ENCODE measurements at regions not wholly inside any gene's neighbourhood (a gene's known extent, or its start where the extent isn't known, plus 50 kb on each side); places are given as distances from the start of the nearest gene placed in this dataset.
"Not testable (repeated sequence)": the region's sequence is repeated elsewhere in the genome, so short reads cannot be mapped to it uniquely, and the experiment has no call there.

DNA sequence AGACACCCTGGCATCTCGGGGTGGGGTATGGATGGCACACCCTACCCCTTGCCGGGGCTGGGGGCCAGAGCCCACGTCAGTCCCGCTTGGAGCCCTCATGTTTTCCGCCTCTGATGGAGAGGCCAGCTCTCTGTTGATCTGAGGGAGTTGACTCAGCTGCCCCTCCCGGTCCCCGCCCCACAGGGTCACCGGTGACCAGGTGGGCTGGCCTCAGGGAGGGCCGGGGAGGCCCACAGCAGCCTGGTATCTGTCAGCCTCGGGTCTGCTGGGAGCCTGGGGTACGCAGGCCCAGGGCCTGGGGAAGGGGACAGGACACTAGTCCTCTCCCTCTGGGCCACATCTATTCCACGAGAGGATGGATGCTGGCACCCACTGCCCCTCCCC lies 109.5 kb upstream of the CIBAR2 start:
- DNase-seq (ENCODE audit: low read depth): no peak

DNA sequence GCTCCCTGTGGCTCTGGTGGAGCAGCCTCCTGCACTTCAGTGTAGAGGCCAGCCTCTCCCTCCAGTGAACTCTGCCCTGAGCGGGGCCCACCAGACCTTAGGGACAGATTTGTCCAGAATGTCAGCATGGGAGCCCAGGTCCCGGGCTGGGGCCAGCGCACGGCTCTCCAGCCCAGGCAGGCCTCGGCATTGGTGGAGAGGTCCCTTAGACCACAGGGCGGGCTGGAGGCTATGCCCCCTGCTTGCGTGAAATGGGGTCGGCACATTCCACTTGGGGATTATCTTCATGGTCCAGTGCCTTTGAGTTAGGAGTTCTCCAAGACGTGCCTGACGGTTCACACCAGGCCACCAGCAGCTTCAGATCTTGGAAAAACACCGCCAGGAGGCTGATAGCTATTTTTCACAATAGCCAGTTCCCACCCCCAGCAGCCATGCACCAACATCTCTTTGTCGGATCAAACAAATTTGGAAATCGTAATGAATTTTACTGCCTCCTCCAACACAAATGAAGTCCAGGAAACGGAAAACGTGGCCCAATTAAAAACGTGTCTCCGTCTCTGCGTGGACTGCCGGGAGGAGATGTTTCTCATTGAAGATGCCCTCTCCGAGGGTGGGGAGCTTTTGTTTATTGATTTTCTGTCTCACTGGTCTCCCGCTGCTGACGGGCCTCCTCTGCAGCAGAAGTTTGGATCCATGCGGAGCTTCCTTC lies 110.0 kb upstream of the CIBAR2 start:
- no peak for DNase-seq (ENCODE audit: low read depth)

DNA sequence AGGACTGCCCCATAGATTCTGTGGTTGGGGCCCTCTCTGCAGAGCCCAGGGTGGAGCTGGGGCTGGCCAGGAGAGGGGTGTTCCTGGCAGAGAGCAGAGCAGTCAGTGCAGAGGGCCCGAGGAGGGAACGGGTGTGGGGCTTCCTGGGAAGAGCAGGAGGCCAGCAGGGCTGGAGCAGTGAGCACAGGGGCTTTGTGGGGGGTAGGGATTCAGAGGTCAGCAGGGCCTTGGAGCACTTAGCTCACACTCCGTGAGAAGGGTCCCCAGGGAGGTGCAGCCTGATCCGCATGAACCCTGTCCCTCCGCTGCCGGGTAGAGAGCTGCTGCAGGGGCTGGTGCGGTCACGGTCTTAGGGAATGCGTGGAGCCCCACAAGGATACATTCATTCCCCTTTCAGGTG lies 113.0 kb upstream of the CIBAR2 start:
- DNase-seq (ENCODE audit: low read depth): no peak

DNA sequence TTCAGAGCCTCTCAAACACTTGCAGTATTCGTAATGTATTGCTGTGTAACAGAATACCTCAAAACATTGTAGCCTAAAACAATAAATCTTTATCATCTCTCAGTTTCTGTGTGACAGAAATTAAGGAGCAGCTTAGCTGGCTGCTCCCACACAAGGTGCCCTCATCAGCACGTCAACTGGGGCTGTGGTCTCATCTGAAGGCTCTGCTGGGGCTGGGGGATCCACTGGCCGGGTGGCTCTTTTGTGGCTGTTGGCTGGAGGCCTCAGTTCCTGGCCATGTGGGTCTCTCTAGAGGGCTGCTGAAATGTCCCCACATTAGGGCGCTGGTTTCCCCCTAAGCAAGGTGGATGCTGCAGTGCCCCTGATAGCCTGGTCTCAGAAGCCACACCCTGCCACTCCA lies 113.4 kb upstream of the CIBAR2 start:
- no peak for DNase-seq (ENCODE audit: low read depth)

DNA sequence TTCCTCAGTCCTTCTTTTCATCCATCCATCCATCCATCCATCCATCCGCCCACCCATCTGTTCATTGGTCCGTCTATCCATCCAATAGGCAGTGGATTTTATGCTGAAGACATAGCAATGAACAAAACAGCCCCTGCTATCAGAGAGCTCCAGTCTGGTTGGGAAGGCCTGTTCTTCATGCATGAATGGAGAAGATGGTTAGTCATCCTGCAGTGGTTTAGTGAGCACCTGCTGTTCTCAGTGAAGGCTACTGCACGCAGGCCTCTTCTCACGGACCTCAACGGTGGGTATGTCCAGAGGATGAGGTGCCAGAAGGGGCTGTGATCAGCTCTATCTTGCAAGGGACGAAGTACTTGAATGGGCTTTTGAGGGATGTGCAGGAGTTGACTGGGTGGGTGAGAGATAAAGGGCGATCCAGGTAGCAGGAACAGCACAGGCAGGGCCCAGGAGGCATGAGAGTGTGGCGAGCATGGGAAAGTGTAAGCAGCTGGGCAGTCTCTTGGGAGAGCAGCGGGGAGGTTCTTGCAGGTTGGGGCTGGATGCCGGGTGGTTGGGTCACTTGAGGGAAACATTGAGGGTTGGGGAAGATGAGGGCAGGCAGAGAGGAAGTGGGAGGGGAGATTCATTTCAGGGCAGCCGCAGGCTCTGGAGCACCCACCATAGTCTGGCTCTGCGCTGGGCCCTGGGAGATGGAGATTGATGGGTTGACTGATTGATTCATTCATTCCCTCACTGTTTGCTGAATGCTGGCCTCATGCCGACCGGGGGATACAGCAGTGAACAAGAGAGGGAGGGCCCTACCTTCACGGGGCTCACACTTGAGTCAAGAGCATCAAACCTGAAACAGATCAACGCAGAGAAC lies 115.0 kb upstream of the CIBAR2 start:
- no peak for DNase-seq (ENCODE audit: low read depth)

DNA sequence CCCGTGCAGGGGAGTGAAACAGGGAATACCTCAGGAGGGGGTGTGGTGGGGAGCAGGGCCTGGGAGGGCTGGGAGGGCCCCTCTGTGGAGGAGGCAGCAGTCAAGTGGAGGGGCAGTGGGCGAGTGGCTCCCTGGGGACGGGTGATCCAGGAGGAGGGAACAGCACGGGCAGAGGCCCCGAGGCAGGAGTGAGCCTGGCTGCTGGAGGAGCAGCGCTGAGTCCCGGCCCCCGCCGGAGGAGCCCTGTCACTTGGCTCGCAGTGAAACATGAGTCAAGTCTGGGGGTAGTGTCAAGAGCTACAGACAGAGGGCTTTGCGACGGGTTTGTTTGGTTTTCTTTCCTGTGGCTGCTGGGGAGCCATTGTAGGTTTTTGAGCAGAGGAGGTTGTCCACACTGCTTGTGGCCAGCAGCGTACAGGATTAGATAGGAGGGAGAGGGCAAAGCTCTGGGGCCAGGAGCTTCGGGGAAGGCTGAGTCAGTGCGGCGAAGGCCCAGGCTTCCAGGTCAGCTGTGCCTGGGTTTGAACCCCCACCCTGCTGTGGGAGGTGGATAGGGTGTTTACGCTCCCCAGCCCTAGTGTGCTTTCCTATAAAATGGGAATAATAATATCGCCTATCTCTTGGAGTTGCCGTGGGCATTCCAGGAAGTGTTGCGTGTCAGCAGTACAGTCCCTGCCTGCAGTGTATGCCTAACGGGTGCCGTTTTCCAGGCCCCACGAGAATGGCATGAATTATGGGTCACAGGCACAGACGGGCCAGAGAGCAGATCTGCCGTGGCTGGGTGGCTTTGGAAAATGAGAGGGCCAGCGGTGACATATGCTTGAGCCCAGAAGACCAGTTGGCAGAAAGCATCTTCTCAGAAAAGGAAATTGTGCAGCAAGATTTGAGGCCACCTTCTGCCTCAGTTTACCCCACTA lies 115.9 kb upstream of the CIBAR2 start:
- no peak for DNase-seq (ENCODE audit: low read depth)

DNA sequence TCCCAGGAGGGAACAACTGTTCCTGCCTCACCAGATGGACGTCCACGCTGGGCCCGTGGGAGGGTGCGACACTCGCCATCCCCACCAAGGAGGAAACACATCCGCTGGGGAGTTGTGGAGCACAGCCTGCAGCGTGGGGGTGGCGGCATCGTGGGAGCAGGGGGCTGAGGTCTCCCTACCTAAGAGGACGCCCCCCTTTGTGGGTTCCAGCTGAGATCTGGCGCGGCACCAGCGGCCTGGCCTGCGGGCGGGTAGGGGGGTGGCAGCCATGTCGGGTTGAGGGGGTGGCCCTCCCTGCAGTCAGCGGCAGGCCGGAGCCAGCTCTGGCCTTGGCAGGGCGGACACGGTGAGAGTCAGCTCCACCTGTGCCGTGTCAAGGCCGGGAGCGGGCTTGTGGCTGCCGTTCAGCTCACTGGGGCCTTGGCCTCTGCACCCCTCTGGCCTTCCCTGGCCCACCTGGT lies 116.7 kb upstream of the CIBAR2 start:
- DNase-seq (ENCODE audit: low read depth): no peak

DNA sequence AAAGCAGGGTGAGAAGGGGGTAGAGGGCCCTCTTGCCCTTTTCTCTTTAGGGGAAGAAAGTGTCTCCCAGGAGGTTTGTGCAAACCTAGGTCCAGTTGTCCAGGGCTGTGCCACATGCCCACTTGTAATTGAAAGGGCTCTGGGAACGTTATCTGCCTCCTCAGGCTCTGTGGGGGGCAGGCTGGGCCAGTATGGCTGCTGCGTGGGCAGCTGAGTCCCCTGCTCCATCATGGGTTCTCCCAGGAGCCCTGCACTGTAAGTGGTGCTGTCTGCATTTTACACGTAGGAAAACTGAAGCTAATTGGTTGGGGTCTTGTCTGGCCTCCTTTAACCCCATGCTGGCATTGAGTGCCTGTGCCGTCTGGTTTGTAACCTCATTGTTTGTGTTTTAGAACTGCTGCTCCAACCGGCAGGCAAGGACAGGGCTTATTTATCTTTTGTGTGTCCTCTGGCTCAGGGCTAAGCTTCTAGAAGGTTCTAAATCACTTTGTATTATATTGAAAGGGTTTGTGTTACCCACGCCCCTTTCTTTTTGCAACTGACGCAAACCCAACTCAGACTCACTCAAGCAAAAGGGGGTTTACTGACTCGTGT lies 117.7 kb upstream of the CIBAR2 start:
- no peak for DNase-seq (ENCODE audit: low read depth)

DNA sequence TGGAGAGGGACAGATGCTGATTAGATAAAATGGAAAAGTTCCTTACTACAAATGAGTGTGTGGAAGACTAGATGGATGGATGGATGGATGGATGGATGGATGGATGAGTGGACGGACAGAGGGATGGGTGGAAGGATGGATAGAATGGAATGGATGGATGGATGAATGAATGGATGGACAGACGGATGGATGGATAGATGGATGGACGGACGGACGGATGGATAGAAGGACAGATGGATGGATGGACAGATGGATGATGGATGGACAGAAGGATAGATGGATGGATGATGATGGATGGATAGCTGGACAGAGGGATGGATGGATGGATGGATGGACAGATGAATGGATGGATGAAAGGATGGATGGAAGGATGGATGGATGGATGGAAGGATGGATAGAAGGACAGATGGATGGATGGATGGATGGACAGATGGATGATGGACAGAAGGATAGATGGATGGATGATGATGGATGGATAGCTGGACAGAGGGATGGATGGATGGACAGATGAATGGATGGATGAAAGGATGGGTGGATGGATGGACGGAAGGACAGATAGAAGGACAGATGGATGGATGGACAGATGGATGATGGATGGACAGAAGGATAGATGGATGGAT lies 118.6 kb upstream of the CIBAR2 start:
- not testable (repeated sequence) for DNase-seq (ENCODE audit: low read depth)

DNA sequence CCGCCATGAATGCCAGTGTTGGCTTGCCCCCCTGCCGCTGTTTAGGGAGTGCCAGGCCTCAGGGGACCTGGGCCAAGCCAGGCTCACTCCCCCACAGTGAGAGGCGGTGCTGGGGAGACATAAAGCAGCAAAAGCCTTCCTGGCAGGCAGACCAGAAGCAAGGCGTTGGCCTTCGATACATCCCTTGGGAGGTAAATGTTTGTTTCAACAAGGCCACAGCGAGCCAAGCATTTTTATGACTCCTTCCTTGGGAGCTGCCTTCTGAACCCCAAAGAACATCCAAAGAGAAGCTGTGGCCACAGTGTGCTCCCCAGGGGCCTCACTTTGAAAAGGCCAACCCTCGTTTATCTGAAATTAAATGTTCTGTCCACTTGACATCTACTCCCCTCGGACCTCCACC lies 119.7 kb upstream of the CIBAR2 start:
- no peak for DNase-seq (ENCODE audit: low read depth)

DNA sequence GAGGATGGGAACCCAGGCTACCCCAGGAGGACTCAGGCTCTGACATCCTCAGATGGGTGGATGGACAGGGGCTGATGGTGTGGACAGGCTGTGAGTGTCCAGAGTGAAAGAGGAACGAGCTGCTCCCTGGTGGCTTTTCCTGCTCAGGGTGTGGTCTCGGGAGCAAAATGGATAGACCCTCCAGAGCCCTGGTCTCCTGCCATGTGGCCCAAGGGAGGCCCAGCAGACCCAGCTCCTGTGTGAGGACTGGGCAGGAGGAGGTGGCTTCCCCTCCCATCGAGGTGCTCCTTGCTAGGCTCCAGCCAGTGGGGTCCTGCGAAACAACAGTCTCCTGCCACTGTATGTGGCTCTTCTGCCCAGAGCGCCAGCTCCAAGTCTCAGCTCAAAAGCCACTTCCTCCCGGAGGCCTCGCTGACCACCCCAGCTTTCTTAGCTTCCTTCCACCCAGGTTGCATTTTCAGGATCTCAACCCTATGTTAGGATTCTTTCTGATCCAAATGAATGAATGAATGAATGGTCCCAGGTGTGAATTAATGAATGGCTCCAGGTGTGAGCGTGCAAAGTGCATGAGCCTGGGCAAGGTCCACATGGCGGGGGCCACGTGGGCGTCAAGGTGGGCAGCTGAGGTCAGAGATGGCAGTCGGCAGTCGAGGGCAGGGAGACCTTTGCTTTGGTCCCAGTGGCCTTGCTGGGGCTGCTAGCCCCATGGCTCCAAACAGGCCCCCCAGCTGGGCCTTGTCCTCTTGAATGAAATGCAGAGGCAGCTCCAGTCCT lies 120.3 kb upstream of the CIBAR2 start:
- no peak for DNase-seq (ENCODE audit: low read depth)

DNA sequence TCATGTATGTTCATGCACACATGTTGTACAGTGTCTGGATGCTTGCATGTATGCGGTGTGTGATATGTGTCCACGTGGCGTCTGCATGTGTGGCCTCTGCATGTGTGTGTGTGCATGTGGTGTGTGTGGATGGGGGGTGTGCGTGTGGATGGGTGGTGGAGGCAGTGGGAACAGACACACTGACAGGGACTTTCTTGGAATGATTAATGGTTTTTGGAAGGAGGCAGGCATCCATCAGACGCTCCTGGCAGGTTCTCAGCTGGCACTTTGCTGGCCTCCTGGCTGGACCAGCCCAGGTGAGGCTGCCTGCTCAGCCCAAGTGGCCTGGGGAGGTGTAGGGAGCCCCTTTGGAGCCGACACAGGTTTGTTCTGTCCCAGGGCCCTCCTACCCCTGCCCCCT lies 121.2 kb upstream of the CIBAR2 start:
- DNase-seq (ENCODE audit: low read depth): no peak

DNA sequence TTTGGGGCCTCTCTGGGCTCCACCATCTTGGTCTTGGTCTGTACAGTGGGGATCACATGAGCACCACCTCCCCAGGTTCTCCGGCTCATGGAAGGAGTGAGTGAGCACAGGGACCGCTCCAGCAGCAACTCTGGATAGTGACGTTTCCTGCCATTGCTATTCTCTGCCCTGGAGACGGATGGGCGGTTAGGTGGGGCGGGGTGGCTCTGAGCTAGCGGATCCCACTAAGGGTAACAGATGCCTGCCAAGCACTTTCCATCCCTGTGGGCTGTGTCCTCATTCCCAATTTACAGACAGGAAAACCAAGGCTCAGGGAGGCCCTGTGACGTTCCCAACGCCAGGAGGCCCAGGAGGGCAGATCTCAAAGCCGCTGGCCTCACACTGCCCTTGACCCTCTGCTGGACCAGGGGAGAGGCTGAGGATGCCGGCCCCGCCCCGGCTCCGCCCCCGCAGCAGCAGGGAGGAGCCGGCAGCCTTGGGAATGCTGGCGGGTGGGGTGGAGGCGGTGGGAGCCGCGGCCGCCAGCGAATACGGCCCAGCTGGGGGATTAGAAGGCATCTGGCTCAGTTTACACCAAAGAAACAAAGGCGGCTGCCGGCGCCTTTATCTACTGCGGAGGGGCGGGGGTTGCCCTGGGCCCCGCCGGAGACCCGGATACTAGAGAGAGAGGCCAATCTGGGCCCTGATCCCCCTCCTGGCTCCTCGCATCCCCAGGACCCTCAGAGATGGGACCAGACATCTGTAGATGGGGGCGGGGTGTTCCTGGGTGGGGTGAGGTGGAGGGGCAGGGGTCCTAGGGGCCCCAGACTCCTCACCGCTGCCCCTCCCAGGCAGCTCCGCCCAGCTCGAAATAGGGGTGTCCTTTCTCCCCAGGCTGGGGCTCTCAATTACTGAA lies 122.3 kb upstream of the CIBAR2 start:
- DNase-seq (ENCODE audit: low read depth): no peak

DNA sequence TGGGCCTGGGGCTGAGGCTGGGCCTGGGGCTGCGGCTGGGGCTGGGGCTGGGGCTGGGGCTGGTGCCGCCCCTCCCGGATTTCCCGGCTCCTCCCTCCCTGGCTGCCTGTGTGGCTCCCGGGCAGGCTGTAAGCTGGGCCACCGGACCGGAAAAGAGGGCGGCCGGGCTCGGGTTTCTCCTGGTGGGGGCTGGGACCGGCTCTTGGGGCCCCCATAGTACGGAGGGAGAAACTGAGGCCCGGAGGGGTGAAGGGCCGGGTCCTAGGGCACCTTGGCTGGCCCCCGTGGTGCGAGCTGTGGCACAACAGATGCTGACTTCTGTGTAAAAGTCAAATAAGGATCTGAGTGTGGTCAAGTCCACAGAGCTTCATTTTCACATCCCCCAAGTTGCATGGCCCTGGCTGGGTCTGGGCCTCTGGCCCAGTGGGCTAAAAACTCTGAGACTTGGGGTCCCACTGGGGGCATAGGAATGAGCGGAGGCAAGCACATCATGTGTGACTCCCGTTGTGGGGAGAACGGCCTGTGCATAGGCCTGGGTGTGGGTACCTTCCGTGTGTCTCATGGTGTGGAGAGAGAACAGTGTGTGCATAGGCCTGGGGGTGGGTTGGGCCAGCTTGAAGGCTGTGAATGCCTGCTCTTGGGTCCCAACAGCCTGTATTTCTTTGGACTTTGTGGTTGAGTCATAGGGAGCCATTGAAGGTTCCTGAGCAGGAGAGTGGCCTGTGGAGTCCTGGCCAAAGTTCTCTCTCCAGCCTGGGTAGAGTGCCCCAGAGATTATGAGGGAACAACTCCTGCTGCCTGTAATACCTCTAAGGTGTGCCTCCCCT lies 123.9 kb upstream of the CIBAR2 start:
- no peak for DNase-seq (ENCODE audit: low read depth)

DNA sequence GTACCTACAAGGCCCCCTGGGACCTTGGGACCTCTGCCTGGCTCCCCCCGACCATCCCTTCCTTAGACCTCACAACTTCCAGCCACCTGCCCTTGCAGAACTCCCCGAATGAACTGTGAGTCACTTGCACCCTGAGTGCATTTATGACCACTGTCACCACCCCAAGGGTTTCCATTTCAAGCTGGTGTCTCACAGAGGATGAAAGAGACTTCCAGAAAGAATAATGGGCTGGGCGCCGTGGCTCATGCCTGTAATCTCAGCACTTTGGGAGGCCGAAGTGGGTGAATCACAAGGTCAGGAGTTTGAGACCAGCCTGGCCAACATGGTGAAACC lies 124.5 kb upstream of the CIBAR2 start:
- no peak for DNase-seq (ENCODE audit: low read depth)

DNA sequence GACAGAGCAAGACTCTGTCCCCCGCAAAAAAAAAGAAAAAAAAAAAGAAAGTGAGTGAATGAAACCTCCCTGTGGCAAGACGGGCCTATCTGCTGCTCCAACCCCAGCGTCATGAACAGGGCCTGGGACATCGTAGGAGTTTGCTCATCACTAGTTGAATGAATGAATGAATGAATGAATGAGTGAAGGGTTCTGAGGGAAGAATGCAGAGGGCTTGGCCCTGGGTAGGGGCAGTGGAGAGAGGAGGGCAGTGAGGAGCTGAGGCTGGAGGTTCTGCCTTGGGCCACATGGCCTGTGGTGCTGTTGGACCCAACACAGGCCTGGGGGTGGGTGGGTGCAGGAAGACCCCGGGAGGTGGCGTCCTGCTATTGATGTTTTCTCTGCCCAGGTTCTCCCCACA lies 125.5 kb upstream of the CIBAR2 start:
- DNase-seq (ENCODE audit: low read depth): no peak

DNA sequence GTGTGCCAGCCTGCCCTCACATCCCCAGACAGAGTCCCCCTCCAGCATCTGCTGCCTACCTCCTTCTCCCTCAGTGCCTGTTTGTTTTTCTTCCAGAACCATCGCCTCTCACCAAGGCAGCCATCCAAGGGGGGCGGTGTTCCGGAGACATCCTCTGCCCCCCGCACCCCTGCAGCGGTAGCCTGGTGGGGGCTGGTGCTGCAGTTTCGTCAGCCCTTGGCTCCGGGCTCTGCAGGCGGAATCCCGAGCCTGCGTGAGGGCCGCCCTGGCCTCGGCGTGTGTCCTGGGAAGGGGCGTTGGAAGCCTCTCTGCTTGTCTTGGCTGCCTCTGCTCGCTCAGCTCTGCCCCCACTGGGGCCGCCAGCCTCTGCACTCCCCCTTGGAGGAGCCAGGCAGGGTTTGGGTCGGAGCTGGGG lies 126.0 kb upstream of the CIBAR2 start:
- DNase-seq (ENCODE audit: low read depth): no peak

DNA sequence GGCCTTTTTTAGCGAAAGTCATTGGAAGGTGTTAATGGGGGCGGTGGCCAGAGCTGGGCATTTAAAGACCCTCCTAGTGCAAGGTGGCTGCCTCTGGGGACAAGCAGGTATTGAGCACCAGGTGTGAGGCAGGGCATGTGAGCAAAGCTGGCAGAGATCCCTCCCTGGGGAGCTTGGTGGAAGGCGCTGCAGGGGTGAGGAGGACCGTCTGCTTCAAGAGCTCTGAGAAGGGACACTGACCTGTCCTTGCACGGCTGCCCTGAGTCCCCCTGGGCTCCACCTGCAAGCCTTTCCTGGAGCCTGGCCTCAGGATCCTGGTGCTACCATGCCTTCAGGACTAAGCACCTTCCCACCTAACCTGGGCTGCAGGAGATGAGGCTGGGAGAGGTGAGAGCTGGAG lies 127.0 kb upstream of the CIBAR2 start:
- DNase-seq (ENCODE audit: low read depth): no peak

DNA sequence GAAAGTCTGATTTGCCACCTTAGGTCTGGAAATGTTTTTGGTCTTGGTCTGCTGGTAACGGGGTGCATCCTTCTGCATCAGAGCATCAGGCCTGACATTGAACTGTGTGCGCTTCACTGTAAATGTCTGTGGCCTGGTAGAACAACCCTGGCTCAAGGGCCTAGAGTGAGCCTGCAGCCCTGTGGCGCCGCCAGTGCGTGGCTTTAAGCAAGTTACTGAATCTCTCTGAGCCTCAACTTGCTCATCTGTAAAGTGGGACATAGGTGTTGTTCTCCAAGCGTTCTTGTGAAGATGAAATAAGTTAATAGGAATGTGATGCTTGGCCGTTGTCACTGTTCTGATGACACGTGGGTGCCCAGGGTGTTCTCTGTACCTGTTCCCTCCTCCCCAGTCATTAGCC lies 127.6 kb upstream of the CIBAR2 start:
- DNase-seq (ENCODE audit: low read depth): no peak

All from non-pigmented ciliary epithelial cell (primary cell).